SU-DHL-6 (cell line): ENCODE measurements at regions not wholly inside any gene's neighbourhood (a gene's known extent, or its start where the extent isn't known, plus 50 kb on each side); places are given as distances from the start of the nearest gene placed in this dataset.

Source experiments
- CTCF ChIP-seq: fragments of 200-600 bp; sonication (generic); IDR thresholded peaks from one replicate; pipeline ENCODE4 v1.5.1; 2017; ENCODE audit warnings: antibody characterized with exemption, mild to moderate bottlenecking, low read length, moderate library complexity; ENCODE audit not compliant: insufficient read depth, poor library complexity, severe bottlenecking
- EZH2phosphoT487 ChIP-seq: fragments of 200-600 bp; sonication (generic), shearing (Covaris generic); conservative IDR thresholded peaks from 2 replicates; pipeline ENCODE4 v1.6.1; 2018; ENCODE audit warnings: mild to moderate bottlenecking, antibody characterized with exemption, low read length, moderate library complexity, mixed read lengths

- TF ChIP-seq CTCF (no peak), EZH2phosphoT487 (no peak)
These were observed 1683.1 kb upstream of the ADGRL3 start for GRCh38 chr4:59517007-59517406.
